ENCODE measurements at regions not wholly inside any gene's neighbourhood (a gene's known extent, or its start where the extent isn't known, plus 50 kb on each side); places are given as distances from the start of the nearest gene placed in this dataset.

GRCh38 chr7:106571563-106571962 lies 89.4 kb downstream of the CCDC71L start:
- no peak for TF ChIP-seq CTCF (IDR thresholded peaks at IDR 0.05)
- no peak overlapping the region for H3K4me3 ChIP-seq
- no peaks in the 10 kb centered on the region for H3K36me3 ChIP-seq
- H3K27me3 ChIP-seq = no peaks in the 10 kb centered on the region
- H3K4me1 ChIP-seq = no peaks in the 10 kb centered on the region
- H3K9me3 ChIP-seq = no peaks in the 10 kb centered on the region
- H3K27ac ChIP-seq = no peak overlapping the region
- DNase-seq (ENCODE audit: low spot score) = no peak

- H3K4me1 ChIP-seq = no peaks in the 10 kb centered on the region
- no peak overlapping the region for H3K27ac ChIP-seq
- H3K36me3 ChIP-seq = no peaks in the 10 kb centered on the region
- no peaks in the 10 kb centered on the region for H3K9me3 ChIP-seq
- no peak overlapping the region for H3K4me3 ChIP-seq
- no peak for TF ChIP-seq CTCF (IDR thresholded peaks at IDR 0.05)
- no peaks in the 10 kb centered on the region for H3K27me3 ChIP-seq
- no peak for DNase-seq (ENCODE audit: low spot score)
These were observed 90.0 kb downstream of the CCDC71L start for GRCh38 chr7:106570948-106571418.

GRCh38 chr7:106570146-106570545 lies 90.8 kb downstream of the CCDC71L start:
- Histone ChIP-seq H3K9me3 (no peaks in the 10 kb centered on the region), H3K4me1 (no peaks in the 10 kb centered on the region), H3K27me3 (no peaks in the 10 kb centered on the region), H3K36me3 (no peaks in the 10 kb centered on the region), H3K4me3 (no peak overlapping the region), H3K27ac (no peak overlapping the region)
- no peak for TF ChIP-seq CTCF (IDR thresholded peaks at IDR 0.05)
- no peak for DNase-seq (ENCODE audit: low spot score)

- TF ChIP-seq CTCF (IDR thresholded peaks at IDR 0.05) = no peak
- no peak for DNase-seq (ENCODE audit: low spot score)
These were observed 91.4 kb downstream of the CCDC71L start for GRCh38 chr7:106569500-106569929.

GRCh38 chr7:106568680-106569499 lies 92.1 kb downstream of the CCDC71L start:
- no peaks in the 10 kb centered on the region for H3K27me3 ChIP-seq
- TF ChIP-seq CTCF (IDR thresholded peaks at IDR 0.05) = no peak
- no peaks in the 10 kb centered on the region for H3K4me1 ChIP-seq
- no peak overlapping the region for H3K4me3 ChIP-seq
- H3K36me3 ChIP-seq = no peaks in the 10 kb centered on the region
- H3K27ac ChIP-seq = no peak overlapping the region
- no peak for DNase-seq (ENCODE audit: low spot score)
- no peaks in the 10 kb centered on the region for H3K9me3 ChIP-seq

More at GRCh38 chr7:106569500-106569929, 91.4 kb downstream of the CCDC71L start:
- H3K36me3 ChIP-seq = no peaks in the 10 kb centered on the region
- no peak overlapping the region for H3K27ac ChIP-seq
- no peak overlapping the region for H3K4me3 ChIP-seq
- H3K9me3 ChIP-seq = no peaks in the 10 kb centered on the region
- H3K4me1 ChIP-seq = no peaks in the 10 kb centered on the region
- no peaks in the 10 kb centered on the region for H3K27me3 ChIP-seq
